GM12891 (cell line): ENCODE measurements at regions not wholly inside any gene's neighbourhood (a gene's known extent, or its start where the extent isn't known, plus 50 kb on each side); places are given as distances from the start of the nearest gene placed in this dataset.

Source experiments
- DNase-seq: peaks from one replicate; pipeline ENCODE4 v3.0.0; 2011; ENCODE audit warnings: low spot score; ENCODE audit not compliant: insufficient read length
- FAIRE-seq: peaks from 2 replicates; lab custom pipeline; 2011; peaks lifted over from hg19 to GRCh38; lab: Jason Lieb, UNC
- PAX5 ChIP-seq: IDR thresholded peaks from 2 replicates; pipeline ENCODE4 v1.6.1; 2011; ENCODE audit warnings: low read length, moderate library complexity, mild to moderate bottlenecking; ENCODE audit not compliant: insufficient read depth, severe bottlenecking
- POLR2A ChIP-seq: IDR thresholded peaks from 2 replicates; pipeline ENCODE4 v1.6.1; 2011; ENCODE audit warnings: low read depth, low read length, control low read depth
- POLR2AphosphoS5 ChIP-seq: IDR thresholded peaks from 2 replicates; pipeline ENCODE4 v1.6.1; 2011; ENCODE audit warnings: low read depth, low read length, control low read depth
- POU2F2 ChIP-seq: IDR thresholded peaks from 2 replicates; pipeline ENCODE4 v1.6.1; 2011; ENCODE audit warnings: low read depth, mild to moderate bottlenecking, control low read depth, low read length, moderate library complexity
- SPI1 ChIP-seq: IDR thresholded peaks from 2 replicates; pipeline ENCODE4 v1.6.1; 2011; ENCODE audit warnings: low read depth, low read length, control low read depth
- TAF1 ChIP-seq: IDR thresholded peaks from 2 replicates; pipeline ENCODE4 v1.6.1; 2011; ENCODE audit warnings: low read depth, low read length, control low read depth

DNA sequence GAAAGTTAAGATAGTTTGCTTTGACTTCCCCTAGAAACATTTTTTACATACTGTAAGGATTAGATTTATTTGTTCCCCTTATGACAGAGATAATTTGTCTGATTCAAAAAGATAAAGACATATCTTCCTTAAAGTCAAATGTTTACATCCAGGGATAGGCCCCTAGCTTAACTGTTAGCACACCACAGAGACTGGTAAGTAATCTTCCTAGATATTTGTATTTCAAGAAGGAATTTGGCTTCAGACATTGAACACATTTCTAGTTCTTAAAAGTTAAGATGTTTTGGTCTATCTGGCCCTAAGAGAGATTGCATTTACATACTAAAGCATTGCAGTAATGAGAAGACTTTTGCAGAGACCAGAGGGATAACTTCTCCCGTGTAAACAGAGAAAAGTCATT lies 1201.1 kb upstream of the GJE1 start:
- FAIRE-seq = no peak
- DNase-seq = no peak
- TF ChIP-seq POLR2AphosphoS5 (no peak), POLR2A (no peak), PAX5 (no peak), SPI1 (no peak), TAF1 (no peak), POU2F2 (no peak)

DNA sequence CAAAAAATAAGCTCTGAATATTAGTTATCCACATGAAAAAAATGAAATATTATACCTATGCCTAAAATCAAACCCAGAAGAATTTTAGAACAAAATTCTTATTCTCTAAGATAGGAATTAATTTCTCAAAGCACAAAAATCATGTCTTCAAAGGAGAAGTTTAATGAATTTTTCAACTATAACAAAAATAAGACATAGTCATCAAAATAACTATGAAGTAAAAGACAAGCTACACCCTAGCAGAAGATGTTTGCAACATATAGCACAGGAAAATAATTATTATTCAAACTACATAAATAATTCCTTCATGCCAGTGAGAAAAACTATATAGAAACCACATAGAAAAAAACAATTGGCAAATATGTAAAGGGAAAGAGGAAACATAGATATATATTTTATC lies 1203.6 kb upstream of the GJE1 start:
- no peak for TF ChIP-seq TAF1
- TF ChIP-seq PAX5 = no peak
- no peak for TF ChIP-seq POU2F2
- no peak for TF ChIP-seq POLR2A
- TF ChIP-seq SPI1 = no peak
- TF ChIP-seq POLR2AphosphoS5 = no peak
- DNase-seq (no peak), FAIRE-seq (no peak)

DNA sequence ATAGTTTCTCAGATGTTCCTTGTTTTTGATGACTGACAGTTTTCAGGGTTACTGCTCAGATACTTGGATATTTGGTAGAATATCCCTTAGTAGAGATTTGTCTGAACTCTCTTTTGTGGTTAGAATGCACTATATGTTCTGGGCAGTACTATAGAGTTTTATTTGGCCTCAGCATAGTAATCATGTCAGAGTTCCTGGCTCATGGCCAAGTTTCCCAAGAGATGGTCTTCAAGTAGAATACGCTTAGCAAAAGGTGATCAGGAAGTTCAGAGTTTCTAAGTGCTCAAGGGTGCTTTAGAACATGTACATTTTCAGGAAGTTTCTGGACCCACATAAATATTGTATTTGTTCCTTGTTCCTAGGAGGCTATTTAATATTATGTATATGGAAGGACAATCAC lies 1209.7 kb upstream of the GJE1 start:
- DNase-seq = no peak
- FAIRE-seq = no peak
- TF ChIP-seq POLR2A (no peak), TAF1 (no peak), PAX5 (no peak), POLR2AphosphoS5 (no peak), SPI1 (no peak), POU2F2 (no peak)

DNA sequence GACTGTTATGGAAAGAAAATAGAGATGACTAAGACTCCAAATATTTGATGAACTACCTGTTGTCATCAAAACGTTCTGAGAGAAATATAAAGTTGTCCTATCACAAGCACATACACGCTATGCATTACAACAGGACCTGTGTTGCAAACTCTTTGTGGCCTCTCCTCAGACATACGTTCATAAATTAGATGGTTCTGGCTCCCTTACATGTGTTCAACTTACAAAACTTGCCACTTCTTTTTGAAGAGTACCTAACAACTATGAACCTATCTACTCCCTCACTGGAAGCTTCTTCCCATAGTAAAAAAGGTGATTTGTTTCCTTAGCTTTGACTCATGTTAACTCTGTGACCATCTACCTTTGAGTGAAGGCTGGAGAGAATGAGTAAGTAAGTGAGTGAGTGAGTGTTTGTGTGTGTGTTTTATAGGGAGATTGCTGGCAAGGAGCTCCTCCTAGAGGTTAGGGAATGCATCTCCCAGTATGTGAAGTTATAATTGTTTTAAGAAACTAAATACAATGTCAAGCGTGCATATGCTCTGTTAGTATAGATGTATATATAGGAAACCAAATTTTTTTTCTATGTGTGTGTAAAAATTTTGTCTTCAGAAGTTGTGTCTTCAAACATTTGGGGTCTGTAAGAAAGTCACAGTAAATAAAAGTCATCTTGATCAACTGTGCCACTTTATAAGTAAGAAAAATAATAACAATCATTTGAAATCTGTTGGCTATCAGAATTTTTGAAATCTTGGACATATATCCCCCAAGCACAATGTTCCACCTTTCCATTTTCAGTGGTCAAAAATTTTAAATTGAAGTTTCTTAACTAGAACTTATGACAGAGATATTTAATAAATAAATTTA lies 1211.1 kb upstream of the GJE1 start:
- no peak for FAIRE-seq
- TF ChIP-seq SPI1 (no peak), TAF1 (no peak), PAX5 (no peak), POLR2AphosphoS5 (no peak), POU2F2 (no peak), POLR2A (no peak)
- DNase-seq = no peak

DNA sequence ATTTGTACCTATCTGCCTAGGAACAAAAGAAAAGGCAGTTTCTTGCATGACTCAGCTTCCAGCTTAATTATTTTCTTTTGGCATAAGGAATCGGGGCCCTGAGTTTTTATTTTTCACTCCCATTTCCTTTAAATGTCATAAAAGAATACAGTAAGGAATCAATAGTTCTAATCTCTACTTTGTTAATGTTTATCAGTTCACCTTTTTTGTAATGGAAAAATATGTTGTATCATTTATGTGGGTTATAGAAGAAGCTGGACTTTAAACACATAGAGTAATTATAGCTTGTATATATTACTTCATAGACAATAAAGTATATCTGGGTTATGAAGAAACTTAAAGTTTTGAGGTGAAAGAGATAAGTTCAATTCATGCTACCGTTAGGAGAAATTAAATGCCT lies 1214.8 kb upstream of the GJE1 start:
- DNase-seq (no peak), FAIRE-seq (no peak)
- TF ChIP-seq POLR2A = no peak
- no peak for TF ChIP-seq POU2F2
- TF ChIP-seq SPI1 = no peak
- TF ChIP-seq TAF1 = no peak
- TF ChIP-seq PAX5 = no peak
- no peak for TF ChIP-seq POLR2AphosphoS5

DNA sequence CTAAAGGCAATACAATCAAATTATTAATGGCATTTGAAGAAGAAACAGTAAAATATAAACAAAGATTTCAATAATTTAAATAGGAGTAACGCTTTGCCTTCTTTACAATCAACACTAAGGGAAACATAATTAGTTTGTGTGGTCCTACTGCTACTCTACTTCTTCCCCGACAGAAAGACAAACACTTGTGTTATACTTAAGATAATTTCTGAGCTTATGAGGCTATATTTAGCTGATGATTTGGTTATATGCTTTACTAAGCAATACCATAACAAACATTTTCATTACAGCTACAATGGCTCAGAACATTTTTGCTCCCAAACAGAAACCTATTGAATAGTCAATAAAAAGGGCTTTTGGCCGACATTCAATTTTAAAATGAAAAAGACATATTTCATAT lies 1217.2 kb upstream of the GJE1 start:
- DNase-seq = no peak
- no peak for FAIRE-seq
- TF ChIP-seq PAX5 (no peak), POU2F2 (no peak), TAF1 (no peak)

DNA sequence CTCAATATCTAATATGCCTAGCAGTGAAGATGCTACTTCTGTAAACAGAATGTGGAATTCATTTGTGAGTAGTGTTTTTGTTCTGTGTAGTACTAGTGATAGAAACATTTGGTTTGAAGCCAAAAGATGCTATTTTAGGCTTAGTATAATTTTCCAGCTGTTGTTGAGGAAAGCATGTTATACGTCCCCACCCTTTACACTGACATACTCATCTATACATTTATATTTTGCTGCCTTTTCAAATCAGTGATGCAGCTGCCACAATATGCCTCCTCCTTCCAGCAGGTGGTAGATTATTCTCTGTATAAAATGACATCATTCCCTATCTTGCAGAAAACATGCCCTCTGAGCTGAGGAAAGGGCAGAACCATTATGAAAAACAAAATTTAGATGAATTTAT lies 1217.6 kb upstream of the GJE1 start:
- DNase-seq = no peak
- TF ChIP-seq POLR2A (no peak), TAF1 (no peak), POLR2AphosphoS5 (no peak), SPI1 (no peak), PAX5 (no peak), POU2F2 (no peak)
- no peak for FAIRE-seq

DNA sequence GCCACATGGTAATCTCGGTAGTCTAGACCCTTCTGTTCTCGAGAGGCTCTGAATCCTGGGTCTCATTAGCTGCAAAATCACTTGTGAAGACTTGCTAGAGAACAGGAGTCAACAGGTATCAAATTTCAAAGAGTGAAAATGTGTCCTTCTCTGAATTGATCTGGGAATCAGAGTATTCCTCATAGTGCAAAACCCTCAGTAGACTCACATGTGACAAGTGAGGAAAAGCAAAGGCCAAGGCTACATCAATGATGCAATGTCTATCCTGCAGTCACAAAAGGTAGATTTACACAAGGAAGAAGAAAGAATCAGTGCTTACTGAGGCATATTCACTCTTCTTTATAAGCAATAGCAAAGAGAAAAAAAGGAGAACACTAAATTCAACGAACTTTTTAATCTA lies 1220.0 kb upstream of the GJE1 start:
- DNase-seq (no peak), FAIRE-seq (no peak)
- TF ChIP-seq TAF1 (no peak), SPI1 (no peak), POLR2AphosphoS5 (no peak), POU2F2 (no peak)

DNA sequence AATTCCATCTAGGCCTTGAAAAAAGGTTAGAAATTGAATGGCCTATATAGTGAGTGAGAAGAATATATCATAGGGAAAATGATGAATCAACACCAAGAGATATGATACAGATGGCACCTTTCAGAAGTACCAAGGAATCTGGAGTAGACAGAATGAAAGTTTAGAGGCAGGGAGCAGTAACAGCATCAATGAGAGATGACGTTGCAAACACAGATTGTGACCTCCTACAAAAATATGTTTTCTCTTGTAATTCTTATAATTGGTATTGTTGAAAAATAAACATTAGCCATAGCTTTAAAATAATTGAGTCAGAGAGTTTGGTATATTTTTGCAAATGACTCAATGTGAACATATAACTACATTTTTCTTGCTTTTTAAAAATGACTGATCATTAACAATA lies 1223.1 kb upstream of the GJE1 start:
- DNase-seq = no peak
- no peak for FAIRE-seq
- no peak for TF ChIP-seq PAX5
- TF ChIP-seq POLR2AphosphoS5 = no peak
- no peak for TF ChIP-seq SPI1
- no peak for TF ChIP-seq TAF1
- no peak for TF ChIP-seq POLR2A
- no peak for TF ChIP-seq POU2F2

DNA sequence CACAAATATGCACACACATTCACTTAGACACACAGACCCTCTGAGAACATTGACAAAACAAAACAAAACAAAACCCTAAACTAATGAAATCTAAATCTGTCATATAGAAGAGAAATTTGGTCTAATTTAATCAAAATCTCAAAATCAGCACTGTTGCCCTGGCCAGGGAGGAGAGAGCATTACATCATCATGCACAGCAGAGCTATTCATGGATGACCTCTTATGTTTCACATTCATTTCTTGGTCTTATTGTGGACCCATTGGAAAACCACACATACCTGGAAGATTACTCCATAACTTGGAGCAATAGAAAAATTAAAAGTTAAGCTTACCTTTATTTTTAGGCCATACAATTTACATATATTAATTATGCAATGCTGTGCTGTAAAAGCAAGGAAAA lies 1223.6 kb upstream of the GJE1 start:
- no peak for TF ChIP-seq PAX5
- TF ChIP-seq POLR2A = no peak
- no peak for TF ChIP-seq SPI1
- no peak for TF ChIP-seq POLR2AphosphoS5
- TF ChIP-seq TAF1 = no peak
- no peak for TF ChIP-seq POU2F2
- DNase-seq = no peak
- no peak for FAIRE-seq

DNA sequence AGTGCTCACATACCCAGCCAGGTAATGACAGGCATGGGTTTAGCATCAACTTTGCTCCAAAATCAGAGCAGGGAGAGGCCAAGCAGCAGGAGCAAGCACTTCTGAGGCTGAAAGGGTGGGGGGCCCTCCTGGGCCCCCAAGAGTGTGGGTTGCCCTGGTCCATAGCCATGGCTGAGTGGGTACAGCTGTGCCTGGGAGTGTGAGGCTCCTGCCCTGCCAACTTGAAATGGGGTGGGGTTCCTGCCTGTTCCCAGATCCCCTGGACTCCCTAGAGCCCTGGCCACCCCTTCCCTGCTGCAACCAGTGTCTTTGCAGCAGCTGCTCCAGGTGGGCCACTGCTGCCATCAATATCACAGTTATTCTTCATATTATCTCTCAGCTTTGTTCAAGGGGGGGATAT lies 1224.2 kb upstream of the GJE1 start:
- TF ChIP-seq POLR2A = no peak
- TF ChIP-seq POU2F2 = no peak
- no peak for TF ChIP-seq PAX5
- no peak for TF ChIP-seq TAF1
- no peak for TF ChIP-seq SPI1
- TF ChIP-seq POLR2AphosphoS5 = no peak
- DNase-seq = no peak
- no peak for FAIRE-seq
